Suprapubic skin (tissue), 4 donors: ENCODE measurements at regions not wholly inside any gene's neighbourhood (a gene's known extent, or its start where the extent isn't known, plus 50 kb on each side); places are given as distances from the start of the nearest gene placed in this dataset.

Experiments used
- DNase-seq, 2 donors: peaks; one replicate each; pipeline ENCODE4 v3.0.0-alpha.2; 2019; ENCODE audit warnings: low spot score in 2 of 2
- H3K27ac ChIP-seq: fragments of 200-600 bp; sonication (generic); one replicate; pipeline ENCODE4 v1.5.1; 2019
- H3K27me3 ChIP-seq: fragments of 200-600 bp; sonication (generic); one replicate; pipeline ENCODE4 v1.5.1; 2019
- H3K36me3 ChIP-seq: fragments of 200-600 bp; sonication (generic); one replicate; pipeline ENCODE4 v1.5.1; 2019
- H3K4me1 ChIP-seq: fragments of 200-600 bp; sonication (generic); one replicate; pipeline ENCODE4 v1.5.1; 2019
- H3K4me3 ChIP-seq: fragments of 200-600 bp; sonication (generic); one replicate; pipeline ENCODE4 v1.5.1; 2019; ENCODE audit warnings: mild to moderate bottlenecking
- H3K9me3 ChIP-seq: fragments of 200-600 bp; sonication (generic); one replicate; pipeline ENCODE4 v1.5.1; 2019
- CTCF ChIP-seq, 2 donors: fragments of 200-600 bp in 1 of 2; fragments of 450-650 bp in 1 of 2; sonication (generic) in 1 of 2; IDR thresholded peaks; one replicate each; pipeline ENCODE4 v1.5.1; 2016 to 2019; ENCODE audit warnings: antibody characterized with exemption in 2 of 2, mild to moderate bottlenecking in 1 of 2, moderate library complexity in 1 of 2
- EP300 ChIP-seq: sonication (generic); formaldehyde crosslinking; IDR thresholded peaks from one replicate; pipeline ENCODE4 v1.6.1; 2017; ENCODE audit warnings: antibody characterized with exemption
- POLR2A ChIP-seq, 2 donors: fragments of 450-650 bp; IDR thresholded peaks; one replicate each; pipeline ENCODE4 v1.6.1; 2017; ENCODE audit warnings: antibody characterized with exemption in 2 of 2, mild to moderate bottlenecking in 2 of 2, moderate library complexity in 2 of 2
- POLR2AphosphoS5 ChIP-seq, 3 donors: sonication (generic); formaldehyde crosslinking; IDR thresholded peaks; one replicate each; pipeline ENCODE4 v1.6.1; 2017; ENCODE audit warnings: antibody characterized with exemption in 3 of 3
- WGBS: methylation state at CpG from one replicate; pipeline ENCODE4 v1.1.5; 2018; 5-methylcytosine and 5-hydroxymethylcytosine counted together

DNA sequence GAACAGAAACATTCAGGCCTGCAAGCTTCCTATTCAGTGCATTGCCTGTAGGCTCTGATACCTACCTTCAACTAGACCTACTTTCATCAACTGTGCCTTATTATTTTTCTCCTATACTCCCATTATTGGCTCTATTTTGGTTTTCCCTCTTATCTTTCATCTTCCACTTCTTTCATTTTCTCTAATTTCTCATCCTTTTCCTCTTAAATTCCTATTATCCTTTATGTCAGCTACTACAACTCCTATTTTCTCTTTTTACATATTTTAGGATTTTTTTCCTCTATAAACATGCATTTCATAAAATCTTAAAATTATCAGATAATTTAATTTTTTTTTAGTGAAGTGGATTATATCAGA, 61.6 kb upstream of the PRDM8 start:
- peaks cover 6% of the 10 kb centered on the region for H3K4me1 ChIP-seq
- no peak overlapping the region for H3K4me3 ChIP-seq
- no peaks in the 10 kb centered on the region for H3K9me3 ChIP-seq
- no peak overlapping the region for H3K27ac ChIP-seq
- no peak for DNase-seq
- no peak for TF ChIP-seq EP300
- no peak for TF ChIP-seq POLR2A (IDR thresholded peaks at IDR 0.05)
- no peak for TF ChIP-seq CTCF (IDR thresholded peaks at IDR 0.05)
- TF ChIP-seq POLR2AphosphoS5 (IDR thresholded peaks at IDR 0.05), result no peak
- no peaks in the 10 kb centered on the region for H3K36me3 ChIP-seq
- no peaks in the 10 kb centered on the region for H3K27me3 ChIP-seq

DNA sequence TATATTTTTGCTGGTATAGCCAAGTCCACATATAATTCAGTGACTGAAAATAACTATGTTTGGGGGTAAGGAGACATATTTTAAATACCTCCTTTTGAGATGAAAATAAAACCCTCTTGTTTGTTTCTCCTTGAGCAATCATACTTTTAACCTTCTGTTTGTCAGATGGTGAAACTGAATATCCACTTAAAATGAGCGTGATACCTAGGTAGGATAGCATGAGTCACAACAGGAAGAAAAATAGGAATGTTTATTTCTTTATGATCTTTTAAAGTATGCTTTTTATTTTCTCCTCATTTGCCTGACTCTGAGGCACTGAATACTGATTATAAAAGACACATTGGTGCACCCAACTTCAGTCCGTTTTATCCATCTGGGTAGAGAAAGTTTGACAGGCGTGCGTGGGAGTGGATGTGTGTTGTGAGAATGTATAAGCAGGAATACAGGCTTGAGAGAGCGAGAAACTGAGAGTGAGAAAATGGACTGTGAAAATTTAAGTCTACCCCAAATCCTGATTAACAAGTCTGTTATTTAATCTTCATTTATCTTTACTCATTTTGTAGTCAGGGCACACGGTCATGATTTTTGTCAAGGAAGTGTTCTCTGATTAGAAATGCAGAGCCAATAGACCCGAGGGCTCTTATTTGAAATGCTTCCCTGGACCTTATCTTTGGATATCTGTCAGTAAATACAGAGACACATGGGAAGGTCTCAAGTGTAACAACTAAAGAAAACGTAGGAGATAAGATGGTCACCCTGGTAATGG, 62.1 kb upstream of the ANTXR2 start:
- Histone ChIP-seq H3K27me3 (no peaks in the 10 kb centered on the region), H3K4me3 (no peak overlapping the region), H3K9me3 (no peaks in the 10 kb centered on the region), H3K27ac (no peak overlapping the region), H3K36me3 (no peaks in the 10 kb centered on the region), H3K4me1 (peaks cover 6% of the 10 kb centered on the region)
- TF ChIP-seq CTCF (IDR thresholded peaks at IDR 0.05) (no peak), EP300 (no peak)
- WGBS, result 73% methylated on average over 8 of the region's 8 CpGs
- no peak for DNase-seq

DNA sequence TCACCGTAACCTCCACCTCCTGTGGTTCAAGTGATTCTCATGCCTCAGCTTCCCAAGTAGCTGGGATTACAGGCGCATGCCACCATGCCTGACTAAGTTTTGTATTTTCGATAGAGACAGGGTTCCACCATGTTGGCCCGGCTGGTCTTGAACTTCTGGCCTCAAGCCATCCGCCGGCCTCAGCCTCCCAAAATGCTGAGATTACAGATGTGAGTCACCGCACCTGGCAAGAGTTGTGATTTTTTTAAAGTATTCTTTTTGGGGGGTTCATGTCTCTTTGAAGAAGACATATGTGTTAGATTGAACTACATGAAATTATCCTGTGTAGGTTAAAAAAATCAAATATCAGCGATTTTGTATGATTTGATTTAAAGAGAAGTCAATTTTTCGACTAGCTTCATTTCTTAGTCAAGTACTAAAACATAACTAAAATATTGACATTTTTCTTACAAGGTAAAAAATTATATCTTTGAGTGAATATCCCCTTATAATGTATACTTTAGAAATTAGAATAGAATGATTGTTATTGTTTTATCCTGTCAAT, 60.3 kb upstream of the ANTXR2 start:
- TF ChIP-seq CTCF (IDR thresholded peaks at IDR 0.05), result no peak
- no peaks in the 10 kb centered on the region for H3K4me1 ChIP-seq
- H3K27ac ChIP-seq, result no peak overlapping the region
- no peaks in the 10 kb centered on the region for H3K9me3 ChIP-seq
- WGBS, result 97% methylated on average over 9 of the region's 9 CpGs
- no peak overlapping the region for H3K4me3 ChIP-seq
- H3K36me3 ChIP-seq, result no peaks in the 10 kb centered on the region
- no peaks in the 10 kb centered on the region for H3K27me3 ChIP-seq
- DNase-seq, result no peak

DNA sequence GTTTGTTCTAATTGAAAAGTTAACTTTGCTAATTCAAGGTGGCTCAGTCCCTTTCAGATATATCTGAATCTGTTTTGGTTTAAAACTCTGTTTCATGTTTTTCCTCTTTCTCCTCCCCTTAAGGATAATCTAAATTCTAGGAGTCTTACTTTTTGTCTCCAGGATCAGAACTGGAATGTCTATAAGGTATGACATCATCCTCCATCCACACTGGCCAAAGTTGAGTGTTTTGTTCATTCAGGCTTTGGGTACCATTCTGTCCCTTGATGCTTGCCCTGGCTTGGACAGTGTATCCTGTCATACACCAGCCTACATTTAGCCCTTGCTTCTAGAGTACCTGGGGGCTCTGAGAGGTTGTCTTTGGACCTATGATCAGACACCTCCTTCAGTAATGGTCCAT, 56.8 kb upstream of the ANTXR2 start:
- no peaks in the 10 kb centered on the region for H3K27me3 ChIP-seq
- no peaks in the 10 kb centered on the region for H3K9me3 ChIP-seq
- H3K4me3 ChIP-seq, result no peak overlapping the region
- H3K36me3 ChIP-seq, result no peaks in the 10 kb centered on the region
- DNase-seq, result no peak
- peaks cover 9% of the 10 kb centered on the region for H3K4me1 ChIP-seq
- no peak overlapping the region for H3K27ac ChIP-seq
- no peak for TF ChIP-seq CTCF (IDR thresholded peaks at IDR 0.05)
- no peak for TF ChIP-seq POLR2A (IDR thresholded peaks at IDR 0.05)
- no peak for TF ChIP-seq EP300
- TF ChIP-seq POLR2AphosphoS5 (IDR thresholded peaks at IDR 0.05), result no peak

GRCh38 chr4:80128941-80129340, 55.9 kb upstream of the ANTXR2 start:
- no peak for DNase-seq
- Histone ChIP-seq H3K9me3 (no peaks in the 10 kb centered on the region), H3K36me3 (no peaks in the 10 kb centered on the region), H3K27me3 (no peaks in the 10 kb centered on the region), H3K4me1 (peaks cover 9% of the 10 kb centered on the region), H3K27ac (no peak overlapping the region), H3K4me3 (no peak overlapping the region)
- TF ChIP-seq CTCF (IDR thresholded peaks at IDR 0.05) (no peak), POLR2A (IDR thresholded peaks at IDR 0.05) (no peak), POLR2AphosphoS5 (IDR thresholded peaks at IDR 0.05) (no peak)
